CD14-positive monocyte (primary cell): ENCODE measurements at regions not wholly inside any gene's neighbourhood (a gene's known extent, or its start where the extent isn't known, plus 50 kb on each side); places are given as distances from the start of the nearest gene placed in this dataset.

Experiments
- DNase-seq, 3 donors: peaks; one replicate each; pipeline ENCODE4 v3.0.0-alpha.2; 2011 to 2022
- H2AFZ ChIP-seq: 2 replicates; pipeline ENCODE4 v1.6.0; 2012; ENCODE audit warnings: mild to moderate bottlenecking, low read depth, low read length, inconsistent platforms; ENCODE audit not compliant: insufficient read depth, poor library complexity, severe bottlenecking
- H3K27ac ChIP-seq, 2 donors: 1 replicate in 1 of 2; 2 replicates in 1 of 2; pipeline ENCODE4 v1.5.1; 2012 to 2013; ENCODE audit warnings: low read length in 2 of 2, control low read depth in 1 of 2, inconsistent platforms in 1 of 2, low read depth in 1 of 2, mild to moderate bottlenecking in 1 of 2
- H3K27me3 ChIP-seq, 2 donors: one replicate each; pipeline versions ENCODE4 v1.6.0 to v1.6.1; 2011 to 2013; ENCODE audit warnings: low read length in 2 of 2; ENCODE audit not compliant: control insufficient read depth in 2 of 2, insufficient read depth in 2 of 2
- H3K36me3 ChIP-seq, 2 donors: replicated peaks in 1 of 2; 1 replicate in 1 of 2; 2 replicates in 1 of 2; pipeline versions ENCODE4 v1.5.1 to v1.6.1; 2012 to 2013; ENCODE audit warnings: low read length in 2 of 2, control low read depth in 1 of 2, inconsistent platforms in 1 of 2, mild to moderate bottlenecking in 1 of 2; ENCODE audit not compliant: insufficient read depth in 2 of 2, control insufficient read depth in 1 of 2
- H3K4me1 ChIP-seq, 2 donors: 1 replicate in 1 of 2; 2 replicates in 1 of 2; pipeline versions ENCODE4 v1.5.1 to v1.6.1; 2012 to 2013; ENCODE audit warnings: low read length in 2 of 2, control low read depth in 1 of 2, inconsistent platforms in 1 of 2, mild to moderate bottlenecking in 1 of 2, moderate library complexity in 1 of 2; ENCODE audit not compliant: insufficient read depth in 2 of 2, control insufficient read depth in 1 of 2
- H3K4me2 ChIP-seq: replicated peaks from 2 replicates; pipeline ENCODE3; 2012; ENCODE audit warnings: low read length, moderate library complexity, mild to moderate bottlenecking; ENCODE audit not compliant: poor library complexity, severe bottlenecking; ENCODE audit errors: extremely low read depth
- H3K4me3 ChIP-seq, 3 experiments: fragments of 200-600 bp in 1 of 3; sonication (generic) in 1 of 3; replicated peaks in 1 of 3; 1 replicate in 2 of 3; 2 replicates in 1 of 3; pipeline ENCODE4 v1.5.1; 2011 to 2013; ENCODE audit warnings: low read length in 3 of 3, mild to moderate bottlenecking in 3 of 3, control low read depth in 2 of 3, low read depth in 2 of 3, inconsistent platforms in 1 of 3, moderate library complexity in 1 of 3
- H3K79me2 ChIP-seq: 2 replicates; pipeline ENCODE4 v1.6.0; 2012; ENCODE audit warnings: mild to moderate bottlenecking, control low read depth, inconsistent platforms, low read length, moderate library complexity; ENCODE audit not compliant: insufficient read depth
- H3K9ac ChIP-seq: 2 replicates; pipeline ENCODE4 v1.6.0; 2017; ENCODE audit warnings: low read length, mild to moderate bottlenecking; ENCODE audit not compliant: insufficient read depth, poor library complexity, severe bottlenecking
- H3K9me3 ChIP-seq, 2 donors: replicated peaks in 1 of 2; 1 replicate in 1 of 2; 2 replicates in 1 of 2; pipeline versions ENCODE4 v1.5.1 to v1.6.1; 2012 to 2013; ENCODE audit warnings: low read length in 2 of 2, control low read depth in 1 of 2; ENCODE audit not compliant: control insufficient read depth in 1 of 2, insufficient read depth in 1 of 2
- H4K20me1 ChIP-seq: 2 replicates; pipeline ENCODE4 v1.6.0; 2012; ENCODE audit warnings: mild to moderate bottlenecking, low read length, control low read depth, moderate library complexity; ENCODE audit not compliant: insufficient read depth
- H3K27ac Mint-ChIP-seq, 7 donors: one replicate each; pipeline ENCODE4 v1.8.0; 2020; ENCODE audit warnings: mild to moderate bottlenecking in 7 of 7, mixed read lengths in 7 of 7, moderate library complexity in 6 of 7, inconsistent platforms in 2 of 7
- H3K27me3 Mint-ChIP-seq, 3 donors: one replicate each; pipeline ENCODE4 v1.8.0; 2021 to 2022; ENCODE audit warnings: low read depth in 3 of 3, mild to moderate bottlenecking in 3 of 3, mixed read lengths in 3 of 3, moderate library complexity in 3 of 3, inconsistent platforms in 1 of 3
- H3K36me3 Mint-ChIP-seq, 2 donors: one replicate each; pipeline ENCODE4 v1.8.0; 2020; ENCODE audit warnings: mixed read lengths in 2 of 2, inconsistent platforms in 1 of 2, mild to moderate bottlenecking in 1 of 2
- H3K4me1 Mint-ChIP-seq: one replicate; pipeline ENCODE4 v1.8.0; 2020; ENCODE audit warnings: mild to moderate bottlenecking, mixed read lengths
- H3K4me3 Mint-ChIP-seq, 2 donors: one replicate each; pipeline ENCODE4 v1.8.0; 2020; ENCODE audit warnings: mild to moderate bottlenecking in 2 of 2, mixed read lengths in 2 of 2, moderate library complexity in 1 of 2
- H3K9me3 Mint-ChIP-seq, 7 donors: one replicate each; pipeline ENCODE4 v1.8.0; 2020 to 2022; ENCODE audit warnings: mixed read lengths in 7 of 7, mild to moderate bottlenecking in 6 of 7, moderate library complexity in 6 of 7, inconsistent platforms in 2 of 7
- CTCF ChIP-seq: fragments of 200-600 bp; IDR thresholded peaks from one replicate; pipeline ENCODE4 v1.8.0; 2022; ENCODE audit warnings: antibody characterized with exemption, mild to moderate bottlenecking
- WGBS: methylation state at CpG from one replicate; pipeline ENCODE4 v1.1.5; 2013; ENCODE audit warnings: missing lambda C conversion rate; ENCODE audit not compliant: insufficient coverage; 5-methylcytosine and 5-hydroxymethylcytosine counted together
- intact Hi-C, 2 donors: fragments of 100-400 bp; cut with micrococcal nuclease; formaldehyde crosslinking; loops; one replicate each; pipeline versions ENCODE4 v1.15.0 to v1.15.1; 2023

GRCh38 chr10:8245814-8246142, 191.3 kb downstream of the GATA3 start:
- WGBS, result 100% methylated on average over 2 of the region's 3 CpGs
- intact Hi-C loops, result no loop called here
- no peak overlapping the region for H2AFZ ChIP-seq
- no peaks in the 10 kb centered on the region for H3K79me2 ChIP-seq
- H3K9ac ChIP-seq, result no peak overlapping the region
- peaks cover 0 to 10% of the 10 kb centered on the region in 2 donors for H3K9me3 ChIP-seq
- no peaks in the 10 kb centered on the region for H3K27me3 ChIP-seq
- Mint-ChIP-seq H3K4me3 (no peak overlapping the region), H3K36me3 (no peaks in the 10 kb centered on the region), H3K27me3 (peaks cover 0 to 3% (median 2%) of the 10 kb centered on the region in 3 donors), H3K4me1 (no peaks in the 10 kb centered on the region), H3K27ac (no peak overlapping the region), H3K9me3 (peaks cover 0 to 12% (median 3%) of the 10 kb centered on the region in 7 donors)
- no peak for TF ChIP-seq CTCF
- no peaks in the 10 kb centered on the region for H3K36me3 ChIP-seq
- H3K4me2 ChIP-seq, result no peak overlapping the region
- no peak overlapping the region for H3K27ac ChIP-seq
- no peak for DNase-seq
- no peak overlapping the region for H3K4me3 ChIP-seq
- H4K20me1 ChIP-seq, result no peaks in the 10 kb centered on the region
- H3K4me1 ChIP-seq, result no peaks in the 10 kb centered on the region

- H3K36me3 Mint-ChIP-seq, result no peaks in the 10 kb centered on the region
- no peak for TF ChIP-seq CTCF
- Histone ChIP-seq H3K36me3 (no peaks in the 10 kb centered on the region), H3K4me1 (no peaks in the 10 kb centered on the region), H3K9me3 (peaks cover 0 to 10% of the 10 kb centered on the region in 2 donors), H3K4me2 (no peak overlapping the region), H3K27ac (no peak overlapping the region), H2AFZ (no peak overlapping the region), H3K4me3 (no peak overlapping the region), H3K27me3 (no peaks in the 10 kb centered on the region), H3K9ac (no peak overlapping the region), H4K20me1 (no peaks in the 10 kb centered on the region), H3K79me2 (no peaks in the 10 kb centered on the region)
- no peak overlapping the region for H3K4me3 Mint-ChIP-seq
- H3K27me3 Mint-ChIP-seq, result peaks cover 0 to 2% (median 0%) of the 10 kb centered on the region in 3 donors
- DNase-seq, result no peak
- intact Hi-C loops, result no loop called here
- WGBS, result no CpG with 5 or more reads among the region's 2 CpGs
- H3K27ac Mint-ChIP-seq, result no peak overlapping the region
- H3K4me1 Mint-ChIP-seq, result no peaks in the 10 kb centered on the region
- peaks cover 0 to 12% (median 3%) of the 10 kb centered on the region in 7 donors for H3K9me3 Mint-ChIP-seq
Observed at GRCh38 chr10:8246548-8246947, 192.1 kb downstream of the GATA3 start.
